Right atrium auricular region (tissue), 2 donors: ENCODE measurements at regions not wholly inside any gene's neighbourhood (a gene's known extent, or its start where the extent isn't known, plus 50 kb on each side); places are given as distances from the start of the nearest gene placed in this dataset.
A peak's percentile ranks its signal among the peaks of the same experiment; 100 is the strongest.

Experiments used
- DNase-seq: peaks from one replicate; pipeline ENCODE4 v3.0.0-alpha.2; 2019; ENCODE audit warnings: low spot score
- H3K27ac ChIP-seq, 2 donors: fragments of 200-600 bp; sonication (generic); 1 replicate in 1 of 2; 2 replicates in 1 of 2; pipeline ENCODE4 v1.5.1; 2016 to 2019
- H3K27me3 ChIP-seq, 2 donors: fragments of 200-600 bp; sonication (generic); one replicate each; pipeline versions ENCODE4 v1.5.1 to v1.6.0; 2017 to 2019
- H3K36me3 ChIP-seq: fragments of 200-600 bp; sonication (generic); one replicate; pipeline ENCODE4 v1.5.1; 2016
- H3K4me1 ChIP-seq, 2 donors: fragments of 200-600 bp; sonication (generic); one replicate each; pipeline versions ENCODE4 v1.5.1 to v1.6.0; 2017 to 2019
- H3K4me3 ChIP-seq, 2 donors: fragments of 200-600 bp; sonication (generic); 1 replicate in 1 of 2; 2 replicates in 1 of 2; pipeline ENCODE4 v1.5.1; 2017 to 2019; ENCODE audit warnings: mild to moderate bottlenecking in 1 of 2, moderate library complexity in 1 of 2
- H3K9me3 ChIP-seq, 2 donors: fragments of 200-600 bp; sonication (generic); one replicate each; pipeline ENCODE4 v1.5.1; 2019
- CTCF ChIP-seq, 2 donors: fragments of 200-600 bp; sonication (generic); IDR thresholded peaks; one replicate each; pipeline ENCODE4 v1.5.1; 2019; ENCODE audit warnings: antibody characterized with exemption in 2 of 2

DNA sequence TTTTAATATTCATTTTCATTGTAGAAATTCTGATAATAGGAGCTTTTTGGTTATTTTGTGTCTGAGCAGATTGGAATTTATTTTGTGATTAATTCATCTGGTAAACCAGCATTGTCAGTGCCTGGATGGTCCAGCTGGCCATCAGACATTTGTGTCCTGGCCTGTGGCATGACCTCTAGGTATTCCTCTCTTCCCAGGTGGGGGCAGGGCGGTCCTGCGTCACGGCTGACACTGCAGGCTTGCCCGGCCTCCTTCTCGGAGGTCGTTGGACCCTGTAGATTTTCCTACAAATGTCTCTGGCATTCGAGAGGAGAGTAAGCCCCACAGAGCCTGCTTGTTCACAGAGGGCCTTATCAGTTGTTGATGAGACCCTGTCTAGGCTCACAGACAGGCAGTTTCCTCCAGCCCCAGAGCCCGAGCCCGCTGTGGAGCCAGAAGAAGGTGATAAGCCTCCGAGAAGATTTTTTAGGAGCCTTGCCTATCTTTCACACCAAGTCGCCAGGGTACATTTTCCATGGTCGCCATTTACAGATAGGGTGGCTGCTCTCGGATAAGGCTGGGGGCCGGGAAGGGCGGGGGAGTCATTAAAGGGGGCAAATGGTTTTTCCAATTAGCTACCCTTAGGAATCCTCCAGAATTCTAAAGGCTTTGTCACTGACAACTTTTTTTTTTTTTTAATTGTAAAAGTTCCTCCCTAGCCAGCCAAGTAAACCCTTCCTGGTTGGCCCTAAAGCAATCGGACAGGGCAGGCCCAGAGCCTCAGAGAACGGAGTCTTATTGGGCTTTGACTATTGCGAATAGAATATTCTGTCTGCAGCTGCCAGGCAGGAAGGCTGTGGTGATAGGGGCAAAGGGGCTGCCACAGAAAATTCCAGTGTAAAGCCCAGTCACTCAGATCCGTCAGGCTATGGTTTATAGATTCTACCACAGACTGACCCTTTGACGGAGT lies 78.1 kb upstream of the TBX20 start:
- DNase-seq = no peak
- peak overlapping the region; percentile 55 to 69 for H3K27ac ChIP-seq
- H3K4me3 ChIP-seq = peak overlapping the region in 1 of 2 donors; percentile 15

GRCh38 chr7:35329026-35329425 lies 75.1 kb upstream of the TBX20 start:
- H3K9me3 ChIP-seq = peaks cover 0 to 17% of the 10 kb centered on the region in 2 donors
- H3K36me3 ChIP-seq = no peaks in the 10 kb centered on the region
- no peak for DNase-seq
- no peaks in the 10 kb centered on the region for H3K27me3 ChIP-seq
- no peak overlapping the region for H3K27ac ChIP-seq
- H3K4me1 ChIP-seq = peaks cover 0 to 20% of the 10 kb centered on the region in 2 donors
- no peak for TF ChIP-seq CTCF (IDR thresholded peaks at IDR 0.05)
- no peak overlapping the region for H3K4me3 ChIP-seq

More for the DNA sequence above, 78.1 kb upstream of the TBX20 start:
- TF ChIP-seq CTCF (IDR thresholded peaks at IDR 0.05) = no peak
- H3K9me3 ChIP-seq = no peaks in the 10 kb centered on the region
- H3K27me3 ChIP-seq = no peaks in the 10 kb centered on the region
- H3K36me3 ChIP-seq = no peaks in the 10 kb centered on the region
- peaks cover 0 to 23% of the 10 kb centered on the region in 2 donors for H3K4me1 ChIP-seq

- Histone ChIP-seq H3K4me3 (no peak overlapping the region), H3K9me3 (peaks cover 0 to 3% of the 10 kb centered on the region in 2 donors), H3K27ac (no peak overlapping the region), H3K4me1 (no peaks in the 10 kb centered on the region), H3K27me3 (no peaks in the 10 kb centered on the region), H3K36me3 (no peaks in the 10 kb centered on the region)
- no peak for TF ChIP-seq CTCF (IDR thresholded peaks at IDR 0.05)
- no peak for DNase-seq
These were observed 65.7 kb upstream of the TBX20 start for GRCh38 chr7:35319606-35320005.

GRCh38 chr7:35316549-35316948 lies 62.6 kb upstream of the TBX20 start:
- no peak for DNase-seq
- Histone ChIP-seq H3K4me1 (no peaks in the 10 kb centered on the region), H3K4me3 (no peak overlapping the region), H3K27me3 (no peaks in the 10 kb centered on the region), H3K36me3 (no peaks in the 10 kb centered on the region), H3K27ac (no peak overlapping the region), H3K9me3 (no peaks in the 10 kb centered on the region)
- TF ChIP-seq CTCF (IDR thresholded peaks at IDR 0.05) = no peak

DNA sequence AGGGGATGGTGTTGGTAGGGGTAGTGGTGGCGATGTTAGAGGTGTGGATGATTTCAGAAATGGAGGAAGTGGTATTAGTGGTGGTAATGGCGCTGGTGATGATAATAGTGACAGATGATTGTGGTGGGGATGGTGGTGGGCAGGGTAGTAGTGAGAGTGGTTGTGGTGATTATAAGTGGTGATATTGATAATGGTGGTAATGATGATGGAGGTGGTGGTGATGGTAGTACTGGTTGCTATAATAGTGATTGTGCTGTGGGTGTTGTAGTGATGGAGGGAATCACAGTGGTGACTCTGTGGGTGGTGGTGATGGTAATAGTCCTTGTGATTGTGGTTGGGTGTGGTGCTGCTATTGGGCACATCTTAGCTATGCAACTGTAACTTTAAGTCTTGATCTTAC lies 61.6 kb upstream of the TBX20 start:
- no peaks in the 10 kb centered on the region for H3K9me3 ChIP-seq
- H3K27ac ChIP-seq = no peak overlapping the region
- H3K4me3 ChIP-seq = no peak overlapping the region
- H3K27me3 ChIP-seq = no peaks in the 10 kb centered on the region
- no peaks in the 10 kb centered on the region for H3K36me3 ChIP-seq
- TF ChIP-seq CTCF (IDR thresholded peaks at IDR 0.05) = no peak
- no peak for DNase-seq
- no peaks in the 10 kb centered on the region for H3K4me1 ChIP-seq
